ENCODE measurements at regions not wholly inside any gene's neighbourhood (a gene's known extent, or its start where the extent isn't known, plus 50 kb on each side); places are given as distances from the start of the nearest gene placed in this dataset.

- no peak for DNase-seq (ENCODE audit: low spot score)
These were observed 490.2 kb downstream of the TLE4 start for GRCh38 chr9:80061940-80062339.

- no peak for DNase-seq (ENCODE audit: low spot score)
These were observed 489.3 kb downstream of the TLE4 start for GRCh38 chr9:80061096-80061495.

GRCh38 chr9:80059979-80060378 is 488.2 kb downstream of the TLE4 start:
- no peak for DNase-seq (ENCODE audit: low spot score)

GRCh38 chr9:80059191-80059590 is 487.4 kb downstream of the TLE4 start:
- DNase-seq (ENCODE audit: low spot score) = no peak

- no peak for DNase-seq (ENCODE audit: low spot score)
These were observed 481.1 kb downstream of the TLE4 start for GRCh38 chr9:80052830-80053229.

- no peak for DNase-seq (ENCODE audit: low spot score)
These were observed 477.5 kb downstream of the TLE4 start for GRCh38 chr9:80049096-80049782.

GRCh38 chr9:80046481-80046880 is 474.7 kb downstream of the TLE4 start:
- DNase-seq (ENCODE audit: low spot score) = no peak

GRCh38 chr9:80041821-80042220 is 470.1 kb downstream of the TLE4 start:
- no peak for DNase-seq (ENCODE audit: low spot score)

- no peak for DNase-seq (ENCODE audit: low spot score)
These were observed 468.7 kb downstream of the TLE4 start for GRCh38 chr9:80040457-80040856.

GRCh38 chr9:80030801-80031200 is 459.0 kb downstream of the TLE4 start:
- DNase-seq (ENCODE audit: low spot score) = no peak

- DNase-seq (ENCODE audit: low spot score) = no peak
These were observed 456.7 kb downstream of the TLE4 start for GRCh38 chr9:80028501-80028900.

GRCh38 chr9:80025796-80026520 is 454.2 kb downstream of the TLE4 start:
- DNase-seq (ENCODE audit: low spot score) = no peak

GRCh38 chr9:80025131-80025530 is 453.4 kb downstream of the TLE4 start:
- DNase-seq (ENCODE audit: low spot score) = no peak

GRCh38 chr9:80020530-80020929 is 448.8 kb downstream of the TLE4 start:
- no peak for DNase-seq (ENCODE audit: low spot score)

GRCh38 chr9:80020056-80020455 is 448.3 kb downstream of the TLE4 start:
- no peak for DNase-seq (ENCODE audit: low spot score)

- no peak for DNase-seq (ENCODE audit: low spot score)
These were observed 442.1 kb downstream of the TLE4 start for GRCh38 chr9:80013891-80014290.

GRCh38 chr9:80012557-80013330 is 441.0 kb downstream of the TLE4 start:
- DNase-seq (ENCODE audit: low spot score) = no peak

- DNase-seq (ENCODE audit: low spot score) = no peak
These were observed 437.4 kb downstream of the TLE4 start for GRCh38 chr9:80009204-80009603.

GRCh38 chr9:80004714-80005113 is 432.9 kb downstream of the TLE4 start:
- no peak for DNase-seq (ENCODE audit: low spot score)

GRCh38 chr9:79990536-79990935 is 418.8 kb downstream of the TLE4 start:
- DNase-seq (ENCODE audit: low spot score) = no peak

GRCh38 chr9:79989079-79989478 is 417.3 kb downstream of the TLE4 start:
- no peak for DNase-seq (ENCODE audit: low spot score)

GRCh38 chr9:79988126-79988525 is 416.4 kb downstream of the TLE4 start:
- no peak for DNase-seq (ENCODE audit: low spot score)

- DNase-seq (ENCODE audit: low spot score) = no peak
These were observed 414.7 kb downstream of the TLE4 start for GRCh38 chr9:79986437-79986836.
